ENCODE measurements at regions not wholly inside any gene's neighbourhood (a gene's known extent, or its start where the extent isn't known, plus 50 kb on each side); places are given as distances from the start of the nearest gene placed in this dataset.

DNA sequence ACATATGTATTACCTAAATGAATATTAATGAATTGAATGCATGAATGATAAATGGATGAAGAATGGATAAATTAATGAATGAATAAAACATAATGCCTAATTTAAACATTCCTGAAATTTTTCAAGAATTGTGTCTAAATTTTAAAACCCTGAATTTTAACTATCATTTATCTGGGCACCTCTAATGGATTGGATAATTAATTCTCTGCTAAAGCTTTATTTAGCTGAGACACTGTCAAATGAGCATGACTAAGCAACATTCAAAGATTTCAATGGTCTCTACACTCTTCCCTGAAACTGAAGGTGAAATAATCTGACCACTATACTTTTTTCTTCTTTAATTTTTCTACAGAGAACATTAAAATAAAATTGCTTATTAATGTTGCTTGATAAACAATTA lies 1197.7 kb downstream of the C4orf33 start:
- TF ChIP-seq, protein P1, sequence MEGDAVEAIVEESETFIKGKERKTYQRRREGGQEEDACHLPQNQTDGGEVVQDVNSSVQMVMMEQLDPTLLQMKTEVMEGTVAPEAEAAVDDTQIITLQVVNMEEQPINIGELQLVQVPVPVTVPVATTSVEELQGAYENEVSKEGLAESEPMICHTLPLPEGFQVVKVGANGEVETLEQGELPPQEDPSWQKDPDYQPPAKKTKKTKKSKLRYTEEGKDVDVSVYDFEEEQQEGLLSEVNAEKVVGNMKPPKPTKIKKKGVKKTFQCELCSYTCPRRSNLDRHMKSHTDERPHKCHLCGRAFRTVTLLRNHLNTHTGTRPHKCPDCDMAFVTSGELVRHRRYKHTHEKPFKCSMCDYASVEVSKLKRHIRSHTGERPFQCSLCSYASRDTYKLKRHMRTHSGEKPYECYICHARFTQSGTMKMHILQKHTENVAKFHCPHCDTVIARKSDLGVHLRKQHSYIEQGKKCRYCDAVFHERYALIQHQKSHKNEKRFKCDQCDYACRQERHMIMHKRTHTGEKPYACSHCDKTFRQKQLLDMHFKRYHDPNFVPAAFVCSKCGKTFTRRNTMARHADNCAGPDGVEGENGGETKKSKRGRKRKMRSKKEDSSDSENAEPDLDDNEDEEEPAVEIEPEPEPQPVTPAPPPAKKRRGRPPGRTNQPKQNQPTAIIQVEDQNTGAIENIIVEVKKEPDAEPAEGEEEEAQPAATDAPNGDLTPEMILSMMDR (IDR thresholded peaks at IDR 0.05), result no peak
- TF ChIP-seq POLR2A (IDR thresholded peaks at IDR 0.05), result no peak

Data from testis (tissue), 2 donors.